Stimulated activated naive CD4-positive, alpha-beta T cell treated with Interleukin-2 at 50 U/mL for 16 hours (primary cell): ENCODE measurements at regions not wholly inside any gene's neighbourhood (a gene's known extent, or its start where the extent isn't known, plus 50 kb on each side); places are given as distances from the start of the nearest gene placed in this dataset.

Experiments used
- DNase-seq: peaks from one replicate; lab custom pipeline; 2025; lab: John Stamatoyannopoulos, UW

DNA sequence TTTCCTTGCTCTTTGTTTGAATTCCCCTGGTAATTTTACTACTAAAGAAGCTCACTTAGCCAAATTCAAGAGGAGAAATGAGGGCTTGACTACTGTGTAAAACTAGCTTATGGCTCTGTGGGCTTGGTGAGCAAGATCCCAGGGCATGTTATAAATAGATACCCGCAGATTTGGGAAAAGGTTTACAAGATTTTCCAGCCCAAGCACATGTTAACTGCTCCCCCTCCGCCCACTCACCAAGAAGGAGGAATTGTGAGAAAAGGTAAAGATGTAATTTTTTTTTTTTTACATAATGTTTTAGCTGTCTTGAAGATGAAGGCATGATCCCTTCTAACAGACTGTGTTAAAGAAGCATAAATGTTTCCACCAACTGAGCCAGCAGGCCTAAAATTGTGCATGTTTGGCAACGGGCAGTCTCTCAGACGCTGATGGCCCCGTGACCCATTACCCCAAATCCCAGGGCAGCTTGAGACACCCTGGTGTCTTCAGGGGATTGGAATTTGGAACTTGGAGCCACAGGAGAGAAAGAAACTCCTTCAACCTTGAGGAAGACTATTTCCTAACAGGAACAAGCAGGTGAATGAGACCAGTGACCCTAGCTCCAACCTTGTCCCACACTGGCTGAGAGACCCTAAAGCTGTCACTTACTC lies 429.8 kb upstream of the CELF2 start:
- DNase-seq = no peak

DNA sequence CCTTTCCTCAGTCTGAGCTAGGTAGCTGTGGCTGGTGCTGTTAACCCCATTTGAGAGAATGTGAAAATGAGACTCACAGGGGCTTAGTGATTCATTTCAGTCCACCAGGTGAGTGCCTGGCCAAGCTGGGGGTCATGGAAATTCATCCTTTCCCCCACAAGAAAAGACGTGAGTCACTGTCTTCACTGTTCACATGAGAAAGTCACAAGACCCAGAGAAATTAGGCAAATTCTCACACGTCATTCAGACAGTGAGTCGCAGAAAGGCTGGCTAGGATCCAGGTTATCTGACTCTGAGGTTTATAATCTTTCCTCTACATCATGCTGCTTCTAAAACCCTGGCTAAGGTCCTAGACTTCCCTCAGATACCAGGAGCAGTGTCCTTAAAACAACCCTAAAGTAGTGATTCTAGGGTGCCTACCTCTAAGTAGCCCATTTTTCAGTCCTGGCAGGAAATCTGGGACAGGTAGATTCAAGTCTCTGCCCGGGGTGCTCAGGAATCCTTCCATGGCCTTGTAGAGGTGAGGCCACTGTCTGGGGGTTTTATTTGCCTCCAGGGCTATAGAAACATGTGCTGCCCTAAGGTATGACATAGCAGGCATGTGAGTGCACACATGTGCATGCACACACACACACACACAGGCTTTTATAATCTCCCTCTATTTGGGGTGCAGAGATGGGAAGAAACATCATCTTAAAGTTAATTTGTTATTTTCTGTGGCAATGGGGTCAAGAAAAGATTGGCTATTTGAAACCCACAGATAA lies 427.9 kb upstream of the CELF2 start:
- no peak for DNase-seq

DNA sequence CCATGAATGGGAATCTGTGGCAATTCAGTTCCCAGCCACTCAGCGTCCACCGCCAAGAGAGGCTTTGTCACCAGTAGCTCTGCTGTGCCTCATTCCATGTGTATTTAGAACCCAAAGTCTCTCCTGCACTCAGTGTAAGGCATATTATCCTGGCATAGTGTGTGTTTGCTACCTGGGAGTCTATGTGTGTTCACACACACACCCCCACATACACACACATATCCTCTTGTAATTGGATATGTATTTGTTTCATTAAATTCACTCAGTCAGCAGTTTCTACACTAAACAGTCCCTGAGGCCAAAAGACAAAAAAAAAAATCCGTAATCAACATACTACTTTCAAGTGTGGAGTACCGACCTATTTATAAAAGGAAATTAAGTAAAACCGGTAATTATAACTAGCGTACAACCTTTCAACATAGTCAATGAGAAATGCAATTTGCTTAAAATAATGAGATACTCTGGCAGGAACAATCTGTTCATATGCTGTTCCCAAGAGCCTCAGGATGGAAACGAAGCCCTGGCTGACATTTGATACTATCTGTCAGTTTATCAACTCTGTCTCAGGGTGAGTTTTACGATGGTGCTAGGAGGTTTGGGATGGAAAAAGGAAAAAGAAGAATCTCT lies 425.8 kb upstream of the CELF2 start:
- DNase-seq = no peak

GRCh38 chr10:10596256-10596655 lies 421.4 kb upstream of the CELF2 start:
- DNase-seq = no peak

DNA sequence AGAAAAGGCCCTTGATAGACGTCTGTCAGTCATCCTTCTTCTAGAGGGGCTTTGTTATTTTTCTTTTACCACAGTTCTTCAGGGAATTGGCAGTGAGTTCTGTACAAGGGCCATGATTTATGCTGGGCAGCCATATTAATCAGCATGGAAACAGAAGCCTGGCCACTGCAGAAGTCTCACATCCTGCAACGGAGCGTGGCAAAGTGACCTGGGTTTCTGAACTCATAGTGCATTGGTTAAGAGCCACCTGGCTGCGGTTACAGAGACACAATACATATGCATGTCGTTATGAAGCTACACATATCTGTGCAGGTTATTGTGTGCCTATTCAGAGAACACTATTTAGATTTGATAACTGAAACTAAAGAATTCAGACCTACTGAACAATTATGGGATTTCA lies 419.4 kb upstream of the CELF2 start:
- DNase-seq = no peak

DNA sequence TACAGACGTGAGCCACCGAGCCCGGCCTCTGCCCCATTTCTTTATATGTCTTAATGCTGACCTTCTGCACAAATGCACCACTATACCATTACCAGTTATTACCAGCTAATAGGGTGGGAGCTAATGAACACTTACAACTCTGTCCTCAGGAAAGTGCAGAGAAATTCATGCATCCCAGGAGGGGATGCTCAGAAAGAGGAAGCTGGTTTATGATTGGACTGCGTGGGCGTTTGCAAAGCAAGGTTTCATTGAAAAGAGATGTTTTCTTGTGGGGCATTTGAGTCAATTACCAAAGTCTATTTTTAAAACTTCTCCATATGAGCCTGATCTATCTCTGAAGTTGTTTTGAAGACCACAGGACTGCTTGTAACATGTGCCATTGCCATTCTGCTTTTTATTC lies 417.7 kb upstream of the CELF2 start:
- no peak for DNase-seq

GRCh38 chr10:10605551-10606081 lies 412.1 kb upstream of the CELF2 start:
- DNase-seq = no peak

GRCh38 chr10:10609379-10609955 lies 408.2 kb upstream of the CELF2 start:
- no peak for DNase-seq

DNA sequence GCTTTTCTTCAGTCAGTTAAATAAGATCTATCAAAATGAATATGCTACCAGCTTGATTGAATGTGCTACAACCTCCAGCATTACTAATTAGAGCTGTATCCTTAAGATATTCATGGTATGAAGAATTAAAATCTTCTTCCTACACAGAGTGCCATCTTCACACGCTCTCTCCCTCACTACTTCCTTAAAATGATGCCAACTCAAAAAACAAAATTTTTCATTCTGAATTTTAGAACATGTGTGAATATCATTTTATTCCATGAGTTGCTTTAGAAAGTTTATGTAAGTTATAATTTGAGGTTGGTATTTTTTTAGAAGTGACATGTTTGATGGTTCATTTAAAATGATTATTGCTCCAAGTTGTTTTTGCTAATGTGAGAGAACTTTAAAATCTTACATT lies 407.5 kb upstream of the CELF2 start:
- DNase-seq = no peak

DNA sequence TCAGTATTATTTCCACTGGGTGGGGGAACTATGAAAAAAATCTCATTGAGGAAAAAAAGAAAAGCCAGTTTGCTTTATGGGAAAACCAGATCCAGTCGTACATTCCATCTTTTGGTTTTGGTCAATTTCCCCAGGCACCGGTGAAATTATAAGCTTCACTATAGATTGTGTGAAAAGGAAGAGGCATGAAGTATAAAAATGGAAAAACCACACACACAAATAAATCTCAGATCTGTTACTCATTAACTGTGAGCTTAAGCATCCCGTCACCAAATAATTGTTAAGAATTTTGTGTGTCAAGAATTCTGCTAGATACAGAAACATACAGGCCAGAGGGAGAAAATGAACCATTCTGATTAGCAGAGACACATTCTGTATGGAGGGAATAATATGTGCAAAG lies 405.5 kb upstream of the CELF2 start:
- no peak for DNase-seq

- DNase-seq = no peak
Measured at GRCh38 chr10:10613656-10614244, 403.9 kb upstream of the CELF2 start.

DNA sequence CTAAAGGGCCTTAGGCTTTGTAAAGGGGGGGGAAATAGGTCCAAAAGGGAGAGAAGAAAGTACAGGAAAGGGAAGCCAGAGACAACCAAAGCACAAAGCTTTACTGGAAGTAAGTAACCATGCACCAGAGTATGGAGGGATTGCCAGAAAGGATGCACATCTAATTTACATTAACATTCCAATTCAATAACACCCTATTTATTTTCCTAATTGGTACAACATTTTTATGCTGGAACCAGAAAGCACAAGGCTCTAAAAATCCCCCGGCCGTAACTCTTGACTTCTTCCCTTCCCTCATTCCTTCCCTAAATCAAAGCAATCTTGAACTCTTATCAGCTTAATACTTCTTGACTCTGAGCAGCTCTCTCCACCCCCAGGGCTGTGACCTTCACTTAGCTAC lies 400.0 kb upstream of the CELF2 start:
- no peak for DNase-seq

DNA sequence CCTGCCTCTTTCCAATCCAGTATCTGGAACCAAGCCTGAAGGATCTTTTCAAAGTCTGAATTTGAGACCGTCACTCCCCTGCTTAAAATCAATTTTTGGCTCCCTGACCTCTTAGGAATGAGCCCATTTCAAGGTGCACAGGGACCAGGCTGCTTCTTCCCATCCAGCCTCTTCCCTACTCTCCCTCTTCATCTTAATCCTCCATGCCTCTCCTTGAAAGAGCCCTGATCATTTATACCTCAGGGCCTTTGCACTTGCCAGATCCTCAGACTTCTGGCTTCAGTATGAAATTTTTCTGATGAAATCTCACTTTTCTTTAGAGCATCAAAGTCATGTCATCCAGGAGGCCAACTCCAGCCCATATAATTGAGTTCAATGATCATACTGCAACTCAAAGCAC lies 399.5 kb upstream of the CELF2 start:
- no peak for DNase-seq

DNA sequence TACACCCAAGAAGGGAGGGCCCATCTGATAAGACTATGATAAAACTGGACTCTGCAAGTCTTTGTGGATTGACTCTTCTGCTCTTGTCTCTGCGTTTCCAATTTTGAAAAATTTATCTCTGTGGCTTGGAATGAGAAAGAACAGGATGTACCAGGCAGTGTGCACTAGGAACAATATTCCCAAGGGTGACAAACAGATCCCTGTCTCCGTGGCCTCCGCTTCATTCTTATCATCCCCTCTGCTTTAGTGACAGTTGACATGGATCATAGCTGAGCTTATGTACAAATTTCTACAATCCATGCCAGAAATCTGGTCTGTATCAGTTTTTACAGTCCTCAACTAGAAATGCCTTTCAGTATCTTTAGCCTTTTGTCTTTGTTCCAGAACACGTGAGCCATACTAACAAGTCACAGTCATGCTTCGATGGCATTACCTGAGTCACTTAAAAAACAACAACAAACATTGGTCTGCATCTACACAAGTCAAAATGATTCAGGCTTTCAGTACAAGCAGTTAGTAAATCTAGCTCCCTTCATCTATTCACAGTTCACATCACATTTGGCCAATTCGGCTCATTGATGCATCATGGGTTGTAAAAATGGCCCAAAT lies 393.6 kb upstream of the CELF2 start:
- DNase-seq = no peak

GRCh38 chr10:10624567-10624962 lies 393.1 kb upstream of the CELF2 start:
- no peak for DNase-seq

- DNase-seq = no peak
Measured at GRCh38 chr10:10625491-10625890, 392.2 kb upstream of the CELF2 start.

- DNase-seq = no peak
Measured at GRCh38 chr10:10626734-10627133, 390.9 kb upstream of the CELF2 start.

GRCh38 chr10:10627414-10627813 lies 390.3 kb upstream of the CELF2 start:
- DNase-seq = no peak

GRCh38 chr10:10629512-10629911 lies 388.2 kb upstream of the CELF2 start:
- no peak for DNase-seq

GRCh38 chr10:10630281-10630680 lies 387.4 kb upstream of the CELF2 start:
- DNase-seq = no peak

- DNase-seq = no peak
Measured at GRCh38 chr10:10630782-10631181, 386.9 kb upstream of the CELF2 start.

DNA sequence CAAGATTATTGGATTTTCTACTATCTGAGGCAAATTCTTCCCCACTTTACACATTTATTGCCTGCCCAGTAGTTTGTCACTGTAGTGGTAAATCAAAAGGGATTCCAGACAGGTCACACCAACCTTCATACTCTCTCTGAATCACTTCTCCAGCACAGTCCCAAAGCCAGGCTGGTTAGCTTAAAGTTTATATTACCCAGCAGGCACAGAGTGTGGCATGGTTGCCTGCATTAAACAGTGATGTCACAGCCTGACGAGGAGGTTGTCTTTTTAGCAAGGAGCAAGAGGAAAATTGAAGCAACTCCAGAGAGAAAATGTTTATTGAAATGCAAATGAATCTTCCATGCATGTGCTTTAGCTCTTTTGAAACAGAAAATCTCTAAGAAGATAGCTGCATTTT lies 375.5 kb upstream of the CELF2 start:
- DNase-seq = no peak
